ENCODE measurements at regions not wholly inside any gene's neighbourhood (a gene's known extent, or its start where the extent isn't known, plus 50 kb on each side); places are given as distances from the start of the nearest gene placed in this dataset.

GRCh38 chr4:58560736-58561135 is 1450.6 kb upstream of the IGFBP7 start:
- CTCF ChIA-PET, result no interaction called here
- peaks cover 8% of the 10 kb centered on the region for H3K9me3 Mint-ChIP-seq
- no peak overlapping the region for H3K4me3 Mint-ChIP-seq
- no peak overlapping the region for H3K27ac Mint-ChIP-seq
- no peaks in the 10 kb centered on the region for H3K36me3 Mint-ChIP-seq
- no peak for DNase-seq
- H3K4me1 Mint-ChIP-seq, result no peaks in the 10 kb centered on the region
- H3K27me3 Mint-ChIP-seq, result no peaks in the 10 kb centered on the region

DNA sequence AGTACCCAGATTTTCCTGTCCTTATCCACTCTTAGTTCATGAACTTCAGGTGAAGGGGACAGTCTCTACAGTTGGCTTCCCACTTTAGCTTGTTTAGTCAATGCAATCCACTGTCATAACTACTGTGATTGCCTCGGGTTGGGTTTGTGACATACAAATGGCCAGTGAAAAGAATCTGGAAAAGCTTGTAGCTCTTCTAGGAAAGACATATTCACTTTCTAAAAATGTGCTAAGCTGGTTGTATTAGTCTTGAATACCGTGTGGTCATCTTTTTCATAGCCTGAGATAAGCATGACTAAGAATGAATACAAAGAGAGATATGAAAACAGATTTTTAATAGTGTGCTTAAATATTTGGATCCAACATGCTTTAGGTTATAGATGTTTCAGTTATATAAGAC is 1443.5 kb upstream of the IGFBP7 start:
- no peaks in the 10 kb centered on the region for H3K27me3 Mint-ChIP-seq
- no peaks in the 10 kb centered on the region for H3K36me3 Mint-ChIP-seq
- no peak overlapping the region for H3K4me3 Mint-ChIP-seq
- H3K4me1 Mint-ChIP-seq, result no peaks in the 10 kb centered on the region
- peaks cover 6% of the 10 kb centered on the region for H3K9me3 Mint-ChIP-seq
- H3K27ac Mint-ChIP-seq, result no peak overlapping the region
- CTCF ChIA-PET, result no interaction called here
- DNase-seq, result no peak

- Mint-ChIP-seq H3K36me3 (no peaks in the 10 kb centered on the region), H3K4me3 (no peak overlapping the region), H3K4me1 (no peaks in the 10 kb centered on the region), H3K9me3 (peaks cover 6% of the 10 kb centered on the region), H3K27ac (no peak overlapping the region), H3K27me3 (no peaks in the 10 kb centered on the region)
- CTCF ChIA-PET, result no interaction called here
- no peak for DNase-seq
Measured at GRCh38 chr4:58553031-58553430, 1442.8 kb upstream of the IGFBP7 start.

DNA sequence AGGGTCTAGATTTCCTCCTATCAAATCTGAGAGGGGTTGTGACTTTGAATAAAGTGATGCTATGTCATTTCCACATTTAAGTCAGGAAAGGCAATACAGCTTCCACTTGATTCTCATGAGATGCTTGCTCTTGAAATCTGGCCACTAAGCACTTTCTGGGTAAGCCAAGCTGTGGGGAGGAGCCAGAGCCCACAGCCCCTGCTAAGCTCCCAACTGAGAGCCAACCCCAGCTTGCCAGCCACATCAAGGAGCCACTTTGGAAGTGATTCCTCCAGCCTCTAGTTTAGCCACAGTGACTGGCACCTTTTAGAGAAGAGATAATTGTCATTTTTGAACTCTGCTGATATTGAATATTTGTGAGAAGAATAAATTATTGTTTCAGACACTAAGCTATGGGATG is 1441.5 kb upstream of the IGFBP7 start:
- no peaks in the 10 kb centered on the region for H3K4me1 Mint-ChIP-seq
- CTCF ChIA-PET, result no interaction called here

DNA sequence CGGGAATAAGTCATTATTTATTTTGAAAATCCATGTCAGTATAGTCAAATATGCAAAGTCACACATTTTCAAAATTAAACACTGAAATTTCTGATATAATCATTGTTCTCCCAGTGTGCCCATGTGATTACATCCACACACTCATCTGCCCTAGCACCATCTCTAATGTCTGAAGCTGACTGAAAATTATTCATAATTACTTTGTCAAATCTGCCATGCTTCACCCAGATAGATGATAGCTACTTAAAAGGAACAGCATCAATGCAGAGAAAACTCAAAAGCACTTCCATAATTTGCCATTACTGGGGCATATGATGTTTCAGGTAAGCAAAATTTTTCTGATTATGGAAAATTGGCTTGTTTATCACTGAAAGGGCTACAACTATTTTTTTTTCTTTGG is 1433.3 kb upstream of the IGFBP7 start:
- CTCF ChIA-PET, result no interaction called here
- H3K27ac Mint-ChIP-seq, result no peak overlapping the region
- H3K4me3 Mint-ChIP-seq, result no peak overlapping the region
- H3K36me3 Mint-ChIP-seq, result no peaks in the 10 kb centered on the region
- no peaks in the 10 kb centered on the region for H3K27me3 Mint-ChIP-seq
- DNase-seq, result no peak
- no peaks in the 10 kb centered on the region for H3K4me1 Mint-ChIP-seq
- peaks cover 7% of the 10 kb centered on the region for H3K9me3 Mint-ChIP-seq

More for the DNA sequence above, 1441.5 kb upstream of the IGFBP7 start:
- peaks cover 6% of the 10 kb centered on the region for H3K9me3 Mint-ChIP-seq
- no peak overlapping the region for H3K27ac Mint-ChIP-seq
- H3K36me3 Mint-ChIP-seq, result no peaks in the 10 kb centered on the region
- no peak overlapping the region for H3K4me3 Mint-ChIP-seq
- DNase-seq, result no peak
- H3K27me3 Mint-ChIP-seq, result no peaks in the 10 kb centered on the region

- Mint-ChIP-seq H3K9me3 (peaks cover 7% of the 10 kb centered on the region), H3K27me3 (no peaks in the 10 kb centered on the region), H3K4me3 (no peak overlapping the region), H3K36me3 (no peaks in the 10 kb centered on the region), H3K4me1 (no peaks in the 10 kb centered on the region), H3K27ac (no peak overlapping the region)
- no peak for DNase-seq
- CTCF ChIA-PET, result no interaction called here
Measured at GRCh38 chr4:58541926-58542325, 1431.7 kb upstream of the IGFBP7 start.

- DNase-seq, result no peak
- no peaks in the 10 kb centered on the region for H3K27me3 Mint-ChIP-seq
- H3K36me3 Mint-ChIP-seq, result no peaks in the 10 kb centered on the region
- no peak overlapping the region for H3K4me3 Mint-ChIP-seq
- H3K27ac Mint-ChIP-seq, result no peak overlapping the region
- H3K4me1 Mint-ChIP-seq, result no peaks in the 10 kb centered on the region
- peaks cover 6% of the 10 kb centered on the region for H3K9me3 Mint-ChIP-seq
- CTCF ChIA-PET, result no interaction called here
Measured at GRCh38 chr4:58522765-58523382, 1412.7 kb upstream of the IGFBP7 start.

DNA sequence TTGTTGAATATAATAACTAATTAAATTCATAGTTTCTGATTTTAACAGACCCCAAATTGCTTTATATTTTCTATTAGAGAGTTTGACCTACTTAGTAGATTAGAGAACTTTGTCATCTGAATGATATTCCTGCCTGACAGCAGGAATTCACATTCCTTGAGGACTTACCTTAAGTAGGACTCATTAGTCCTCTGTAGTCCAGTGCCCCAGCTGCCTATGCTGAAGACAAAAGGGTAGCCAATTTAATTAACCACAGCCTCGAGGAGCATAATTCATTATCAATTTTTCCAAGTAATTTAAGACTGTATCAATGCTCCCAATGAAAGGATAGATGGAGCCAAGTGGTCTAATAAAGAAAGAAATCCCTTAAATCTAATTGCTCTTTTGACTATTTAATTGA is 1405.0 kb upstream of the IGFBP7 start:
- CTCF ChIA-PET, result no interaction called here
- peaks cover 3% of the 10 kb centered on the region for H3K9me3 Mint-ChIP-seq
- no peaks in the 10 kb centered on the region for H3K27me3 Mint-ChIP-seq

GRCh38 chr4:58514299-58514698 is 1404.1 kb upstream of the IGFBP7 start:
- no peaks in the 10 kb centered on the region for H3K4me1 Mint-ChIP-seq
- no peaks in the 10 kb centered on the region for H3K36me3 Mint-ChIP-seq
- CTCF ChIA-PET, result no interaction called here
- peaks cover 1% of the 10 kb centered on the region for H3K9me3 Mint-ChIP-seq
- DNase-seq, result no peak
- no peak overlapping the region for H3K27ac Mint-ChIP-seq
- H3K27me3 Mint-ChIP-seq, result no peaks in the 10 kb centered on the region
- no peak overlapping the region for H3K4me3 Mint-ChIP-seq

More for the DNA sequence above, 1405.0 kb upstream of the IGFBP7 start:
- no peak overlapping the region for H3K4me3 Mint-ChIP-seq
- no peaks in the 10 kb centered on the region for H3K36me3 Mint-ChIP-seq
- DNase-seq, result no peak
- H3K27ac Mint-ChIP-seq, result no peak overlapping the region
- H3K4me1 Mint-ChIP-seq, result no peaks in the 10 kb centered on the region

DNA sequence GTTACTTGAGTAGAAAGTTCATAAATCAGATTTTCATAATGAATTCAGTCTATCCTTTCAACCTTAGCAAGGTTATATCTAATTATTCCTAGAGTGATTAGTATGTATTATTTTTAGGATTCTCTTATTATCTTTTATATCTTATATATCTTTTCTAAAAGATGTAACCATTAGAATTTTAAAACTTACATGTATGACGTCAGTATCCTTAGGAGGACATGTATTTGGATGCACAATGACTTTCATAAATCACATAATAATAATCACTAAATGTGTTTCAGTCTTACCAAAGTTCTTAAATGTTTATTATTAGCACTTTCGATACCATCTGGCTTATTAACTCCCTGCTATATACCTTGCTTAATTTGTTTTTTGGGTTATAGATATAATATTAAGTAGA is 1400.5 kb upstream of the IGFBP7 start:
- CTCF ChIA-PET, result no interaction called here
- Mint-ChIP-seq H3K27ac (no peak overlapping the region), H3K4me1 (no peaks in the 10 kb centered on the region), H3K36me3 (no peaks in the 10 kb centered on the region), H3K9me3 (no peaks in the 10 kb centered on the region), H3K4me3 (no peak overlapping the region), H3K27me3 (no peaks in the 10 kb centered on the region)
- DNase-seq, result no peak

- Mint-ChIP-seq H3K27me3 (no peaks in the 10 kb centered on the region), H3K36me3 (no peaks in the 10 kb centered on the region), H3K9me3 (peaks cover 3% of the 10 kb centered on the region), H3K27ac (no peak overlapping the region), H3K4me3 (no peak overlapping the region), H3K4me1 (no peaks in the 10 kb centered on the region)
- CTCF ChIA-PET, result no interaction called here
- no peak for DNase-seq
Measured at GRCh38 chr4:58507079-58507478, 1396.9 kb upstream of the IGFBP7 start.

GRCh38 chr4:58502839-58503238 is 1392.7 kb upstream of the IGFBP7 start:
- CTCF ChIA-PET, result no interaction called here
- Mint-ChIP-seq H3K27ac (no peak overlapping the region), H3K4me1 (no peaks in the 10 kb centered on the region), H3K9me3 (peaks cover 4% of the 10 kb centered on the region), H3K36me3 (no peaks in the 10 kb centered on the region), H3K4me3 (no peak overlapping the region), H3K27me3 (no peaks in the 10 kb centered on the region)
- DNase-seq, result no peak

DNA sequence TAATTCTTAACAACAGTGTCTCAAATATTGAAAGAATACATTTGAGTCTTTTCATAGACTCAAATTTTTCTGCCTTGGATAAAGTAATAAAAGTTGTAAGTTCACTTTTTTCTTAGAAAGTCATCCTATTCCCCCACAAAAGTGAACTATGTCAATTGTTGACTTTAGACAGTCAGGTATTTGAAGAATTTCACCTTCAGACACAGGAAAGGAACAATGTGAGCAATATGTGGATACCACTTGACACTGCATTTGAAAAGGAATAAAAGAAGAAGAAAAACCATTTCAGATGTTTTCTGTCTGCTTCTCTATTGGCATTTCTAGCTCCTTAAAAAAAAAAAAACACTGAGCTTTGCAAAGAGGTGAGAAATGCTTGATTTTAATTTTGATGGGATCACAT is 1389.0 kb upstream of the IGFBP7 start:
- CTCF ChIA-PET, result no interaction called here
- no peaks in the 10 kb centered on the region for H3K27me3 Mint-ChIP-seq
- no peaks in the 10 kb centered on the region for H3K36me3 Mint-ChIP-seq
- no peak overlapping the region for H3K4me3 Mint-ChIP-seq
- peaks cover 4% of the 10 kb centered on the region for H3K9me3 Mint-ChIP-seq
- H3K27ac Mint-ChIP-seq, result no peak overlapping the region
- no peaks in the 10 kb centered on the region for H3K4me1 Mint-ChIP-seq
- DNase-seq, result no peak

GRCh38 chr4:58491620-58492019 is 1381.4 kb upstream of the IGFBP7 start:
- no peaks in the 10 kb centered on the region for H3K4me1 Mint-ChIP-seq
- H3K27me3 Mint-ChIP-seq, result no peaks in the 10 kb centered on the region
- CTCF ChIA-PET, result no interaction called here
- H3K4me3 Mint-ChIP-seq, result no peak overlapping the region
- DNase-seq, result no peak
- no peak overlapping the region for H3K27ac Mint-ChIP-seq
- no peaks in the 10 kb centered on the region for H3K36me3 Mint-ChIP-seq
- H3K9me3 Mint-ChIP-seq, result peaks cover 8% of the 10 kb centered on the region

DNA sequence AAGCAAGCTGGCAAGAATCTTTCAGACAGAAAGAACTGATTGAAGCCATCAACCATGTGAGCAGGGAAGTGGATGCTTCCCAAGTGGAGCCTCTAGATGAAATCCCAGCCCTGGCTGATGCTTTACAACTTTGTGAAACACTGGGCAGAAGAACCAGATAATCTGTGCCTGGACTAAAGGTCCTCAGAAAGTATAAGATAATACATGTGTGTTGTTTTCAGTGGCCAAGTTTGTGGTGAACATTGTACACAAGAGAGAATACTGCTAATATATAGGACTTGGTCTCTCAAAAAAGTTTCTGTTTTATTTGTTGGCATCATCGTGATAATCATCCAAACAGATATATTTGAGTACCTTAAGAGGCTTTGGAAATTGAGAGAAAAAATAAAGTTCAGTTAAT is 1367.8 kb upstream of the IGFBP7 start:
- Mint-ChIP-seq H3K27me3 (no peaks in the 10 kb centered on the region), H3K4me1 (no peaks in the 10 kb centered on the region), H3K36me3 (no peaks in the 10 kb centered on the region), H3K9me3 (peaks cover 6% of the 10 kb centered on the region), H3K27ac (no peak overlapping the region), H3K4me3 (no peak overlapping the region)
- no peak for DNase-seq
- CTCF ChIA-PET, result no interaction called here

DNA sequence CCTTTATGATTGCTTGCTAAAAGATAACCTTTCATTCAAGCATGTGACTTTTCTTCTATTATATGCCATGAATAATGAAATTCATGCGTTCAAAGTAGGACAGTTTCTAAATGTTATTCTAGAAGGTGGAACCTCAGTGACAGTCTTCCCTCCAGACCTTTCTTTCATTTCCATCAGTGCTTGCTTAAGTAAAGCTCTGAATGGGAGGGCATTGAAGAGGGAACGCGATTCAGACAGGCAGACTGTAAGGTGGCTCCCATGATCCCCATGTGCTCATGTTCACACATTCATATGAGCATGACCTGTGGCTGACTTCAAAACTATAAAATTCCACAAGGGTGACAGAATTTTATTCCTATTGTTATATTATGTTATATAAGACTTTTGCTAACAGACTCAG is 1367.3 kb upstream of the IGFBP7 start:
- DNase-seq, result no peak
- Mint-ChIP-seq H3K4me3 (no peak overlapping the region), H3K9me3 (peaks cover 6% of the 10 kb centered on the region), H3K27ac (no peak overlapping the region), H3K36me3 (no peaks in the 10 kb centered on the region), H3K4me1 (no peaks in the 10 kb centered on the region), H3K27me3 (no peaks in the 10 kb centered on the region)
- CTCF ChIA-PET, result no interaction called here
